ENCODE measurements at regions not wholly inside any gene's neighbourhood (a gene's known extent, or its start where the extent isn't known, plus 50 kb on each side); places are given as distances from the start of the nearest gene placed in this dataset.
A peak's percentile ranks its signal among the peaks of the same experiment; 100 is the strongest.
"Not testable (repeated sequence)": the region's sequence is repeated elsewhere in the genome, so short reads cannot be mapped to it uniquely, and the experiment has no call there.

GRCh38 chr5:136453986-136454758 lies 88.8 kb upstream of the TRPC7 start:
- DNase-seq, result no peak

- DNase-seq, result no peak
Measured at GRCh38 chr5:136453199-136453598, 87.9 kb upstream of the TRPC7 start.

GRCh38 chr5:136447576-136447975 lies 82.2 kb upstream of the TRPC7 start:
- not testable (repeated sequence) for DNase-seq

- no peak for DNase-seq
Measured at GRCh38 chr5:136446565-136446964, 81.2 kb upstream of the TRPC7 start.

- not testable (repeated sequence) for DNase-seq
Measured at GRCh38 chr5:136444099-136444498, 78.8 kb upstream of the TRPC7 start.

- DNase-seq, result no peak
Measured at GRCh38 chr5:136439367-136439766, 74.0 kb upstream of the TRPC7 start.

GRCh38 chr5:136435946-136436543 lies 70.7 kb upstream of the TRPC7 start:
- DNase-seq, result no peak

- no peak for DNase-seq
Measured at GRCh38 chr5:136434795-136435194, 69.5 kb upstream of the TRPC7 start.

- DNase-seq, result no peak
Measured at GRCh38 chr5:136432705-136433104, 67.4 kb upstream of the TRPC7 start.

GRCh38 chr5:136430081-136430480 lies 64.7 kb upstream of the TRPC7 start:
- no peak for DNase-seq

GRCh38 chr5:136427426-136427825 lies 62.1 kb upstream of the TRPC7 start:
- no peak for DNase-seq

GRCh38 chr5:136425921-136426320 lies 60.6 kb upstream of the TRPC7 start:
- DNase-seq, result no peak

- peak; percentile 20 to 87 (median 67) for DNase-seq
Measured at GRCh38 chr5:136424835-136425584, 59.7 kb upstream of the TRPC7 start.

GRCh38 chr5:136423944-136424606 lies 58.7 kb upstream of the TRPC7 start:
- DNase-seq, result no peak

GRCh38 chr5:136420168-136420898 lies 55.0 kb upstream of the TRPC7 start:
- DNase-seq, result peak; percentile 65 to 93 (median 68)

- DNase-seq, result no peak
Measured at GRCh38 chr5:136418301-136418700, 53.0 kb upstream of the TRPC7 start.

All from NCI-H1417 (cell line).